Karpas-422 (cell line): ENCODE measurements at regions not wholly inside any gene's neighbourhood (a gene's known extent, or its start where the extent isn't known, plus 50 kb on each side); places are given as distances from the start of the nearest gene placed in this dataset.

Experiments
- DNase-seq: peaks from one replicate; pipeline ENCODE4 v3.0.0-alpha.2; 2015
- H2AFZ ChIP-seq: fragments of 200-600 bp; sonication (generic); 2 replicates; pipeline ENCODE4 v1.6.1; 2014; ENCODE audit warnings: antibody characterized with exemption, low read length, mixed read lengths
- H3K27ac ChIP-seq: fragments of 200-600 bp; sonication (generic); 2 replicates; pipeline ENCODE4 v1.5.1; 2014; ENCODE audit warnings: mild to moderate bottlenecking, low read length, moderate library complexity
- H3K27me3 ChIP-seq: fragments of 200-600 bp; sonication (generic); 2 replicates; pipeline ENCODE4 v1.6.1; 2014; ENCODE audit warnings: low read length, mixed read lengths
- H3K36me3 ChIP-seq: fragments of 200-600 bp; sonication (generic); 2 replicates; pipeline ENCODE4 v1.6.1; 2014; ENCODE audit warnings: low read length, mixed read lengths; ENCODE audit not compliant: insufficient read depth
- H3K4me1 ChIP-seq: fragments of 200-600 bp; sonication (generic); 2 replicates; pipeline ENCODE4 v1.6.1; 2014; ENCODE audit warnings: mild to moderate bottlenecking, low read length, mixed read lengths
- H3K4me2 ChIP-seq: fragments of 200-600 bp; sonication (generic); 2 replicates; pipeline ENCODE4 v1.6.1; 2014; ENCODE audit warnings: low read length, low read depth, mild to moderate bottlenecking; ENCODE audit not compliant: poor library complexity, severe bottlenecking
- H3K4me3 ChIP-seq: fragments of 200-600 bp; sonication (generic); 2 replicates; pipeline ENCODE4 v1.5.1; 2014; ENCODE audit warnings: mild to moderate bottlenecking, antibody characterized with exemption, low read length, mixed read lengths
- H3K79me2 ChIP-seq: fragments of 200-600 bp; sonication (generic); 2 replicates; pipeline ENCODE4 v1.6.1; 2014; ENCODE audit warnings: mild to moderate bottlenecking, low read length, mixed read lengths
- H3K9ac ChIP-seq: fragments of 200-600 bp; sonication (generic); 2 replicates; pipeline ENCODE4 v1.6.0; 2014; ENCODE audit warnings: low read length
- H3K9me2 ChIP-seq: fragments of 200-600 bp; sonication (generic), shearing (Covaris generic); replicated peaks from 2 replicates; pipeline ENCODE4 v1.6.0; 2014; ENCODE audit warnings: mild to moderate bottlenecking, low read length, moderate library complexity; ENCODE audit not compliant: insufficient read depth
- H3K9me3 ChIP-seq: fragments of 300-700, 200-600 bp; sonication (generic); 2 replicates; pipeline ENCODE4 v1.6.1; 2014; ENCODE audit warnings: low read length, mixed read lengths
- H4K20me1 ChIP-seq: fragments of 200-600 bp; sonication (generic); 2 replicates; pipeline ENCODE4 v1.6.1; 2014; ENCODE audit warnings: mild to moderate bottlenecking, antibody characterized with exemption, low read length, low read depth; ENCODE audit not compliant: insufficient read depth

- Histone ChIP-seq H3K4me1 (no peaks in the 10 kb centered on the region), H3K9me3 (no peaks in the 10 kb centered on the region), H4K20me1 (no peaks in the 10 kb centered on the region), H3K9ac (no peak overlapping the region), H3K27me3 (no peaks in the 10 kb centered on the region), H3K9me2 (no peaks in the 10 kb centered on the region), H3K27ac (no peak overlapping the region), H3K4me2 (no peak overlapping the region), H3K79me2 (no peaks in the 10 kb centered on the region), H3K36me3 (no peaks in the 10 kb centered on the region), H2AFZ (no peak overlapping the region), H3K4me3 (no peak overlapping the region)
- DNase-seq = no peak
Observed at GRCh38 chr12:111174251-111174960, 194.5 kb downstream of the PHETA1 start.

GRCh38 chr12:111173836-111174235, 195.1 kb downstream of the PHETA1 start:
- no peak overlapping the region for H3K4me3 ChIP-seq
- no peaks in the 10 kb centered on the region for H3K9me3 ChIP-seq
- no peaks in the 10 kb centered on the region for H3K27me3 ChIP-seq
- H3K9ac ChIP-seq = no peak overlapping the region
- no peak overlapping the region for H3K4me2 ChIP-seq
- no peaks in the 10 kb centered on the region for H3K36me3 ChIP-seq
- no peaks in the 10 kb centered on the region for H4K20me1 ChIP-seq
- DNase-seq = no peak
- H3K4me1 ChIP-seq = no peaks in the 10 kb centered on the region
- H3K9me2 ChIP-seq = no peaks in the 10 kb centered on the region
- no peaks in the 10 kb centered on the region for H3K79me2 ChIP-seq
- no peak overlapping the region for H2AFZ ChIP-seq
- H3K27ac ChIP-seq = no peak overlapping the region

DNA sequence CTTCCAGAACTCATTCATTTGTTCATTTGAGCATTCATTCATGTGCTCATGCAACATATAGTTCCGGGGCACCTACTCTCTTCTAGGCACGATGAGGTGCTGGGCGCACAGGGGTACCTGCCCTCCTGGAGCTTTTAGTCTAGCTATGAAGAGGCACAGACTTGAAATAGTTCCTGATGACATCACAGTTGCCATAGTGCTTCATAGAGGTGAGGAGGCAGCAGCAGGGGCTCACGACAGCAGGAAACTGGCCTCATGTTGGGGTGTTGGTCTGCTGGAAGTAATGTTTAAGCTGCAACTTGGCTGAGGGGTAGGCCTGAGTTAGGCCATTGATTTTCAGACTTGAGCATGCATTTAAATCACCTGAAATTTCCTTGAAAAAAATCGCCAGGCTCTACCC, 195.5 kb downstream of the PHETA1 start:
- Histone ChIP-seq H3K4me2 (no peak overlapping the region), H3K9me2 (no peaks in the 10 kb centered on the region), H3K9ac (no peak overlapping the region), H3K4me1 (no peaks in the 10 kb centered on the region), H3K4me3 (no peak overlapping the region), H3K36me3 (no peaks in the 10 kb centered on the region), H2AFZ (no peak overlapping the region), H3K27me3 (no peaks in the 10 kb centered on the region), H3K9me3 (no peaks in the 10 kb centered on the region), H3K79me2 (no peaks in the 10 kb centered on the region), H3K27ac (no peak overlapping the region), H4K20me1 (no peaks in the 10 kb centered on the region)
- no peak for DNase-seq

GRCh38 chr12:111172786-111173185, 196.1 kb downstream of the PHETA1 start:
- Histone ChIP-seq H3K36me3 (no peaks in the 10 kb centered on the region), H3K9me3 (no peaks in the 10 kb centered on the region)
- DNase-seq = no peak

GRCh38 chr12:111171832-111172231, 197.1 kb downstream of the PHETA1 start:
- no peaks in the 10 kb centered on the region for H3K36me3 ChIP-seq
- no peak overlapping the region for H3K27ac ChIP-seq
- no peak for DNase-seq
- H3K4me3 ChIP-seq = no peak overlapping the region
- H3K4me1 ChIP-seq = no peaks in the 10 kb centered on the region
- no peak overlapping the region for H3K9ac ChIP-seq
- no peaks in the 10 kb centered on the region for H3K9me3 ChIP-seq
- no peaks in the 10 kb centered on the region for H4K20me1 ChIP-seq
- H3K9me2 ChIP-seq = no peaks in the 10 kb centered on the region
- H3K4me2 ChIP-seq = no peak overlapping the region
- no peaks in the 10 kb centered on the region for H3K79me2 ChIP-seq
- no peak overlapping the region for H2AFZ ChIP-seq
- H3K27me3 ChIP-seq = no peaks in the 10 kb centered on the region

More at GRCh38 chr12:111172786-111173185, 196.1 kb downstream of the PHETA1 start:
- no peaks in the 10 kb centered on the region for H3K79me2 ChIP-seq
- H4K20me1 ChIP-seq = no peaks in the 10 kb centered on the region
- no peak overlapping the region for H3K4me2 ChIP-seq
- H3K4me1 ChIP-seq = no peaks in the 10 kb centered on the region
- H2AFZ ChIP-seq = no peak overlapping the region
- H3K9ac ChIP-seq = no peak overlapping the region
- H3K27ac ChIP-seq = no peak overlapping the region
- H3K4me3 ChIP-seq = no peak overlapping the region
- H3K27me3 ChIP-seq = no peaks in the 10 kb centered on the region
- no peaks in the 10 kb centered on the region for H3K9me2 ChIP-seq

- Histone ChIP-seq H3K9me2 (no peaks in the 10 kb centered on the region), H4K20me1 (no peaks in the 10 kb centered on the region), H3K4me3 (no peak overlapping the region), H3K79me2 (no peaks in the 10 kb centered on the region), H3K27me3 (no peaks in the 10 kb centered on the region), H3K36me3 (no peaks in the 10 kb centered on the region), H3K27ac (no peak overlapping the region), H3K4me2 (no peak overlapping the region), H3K9me3 (no peaks in the 10 kb centered on the region), H2AFZ (no peak overlapping the region), H3K9ac (no peak overlapping the region), H3K4me1 (no peaks in the 10 kb centered on the region)
- DNase-seq = no peak
Observed at GRCh38 chr12:111171345-111171744, 197.6 kb downstream of the PHETA1 start.

DNA sequence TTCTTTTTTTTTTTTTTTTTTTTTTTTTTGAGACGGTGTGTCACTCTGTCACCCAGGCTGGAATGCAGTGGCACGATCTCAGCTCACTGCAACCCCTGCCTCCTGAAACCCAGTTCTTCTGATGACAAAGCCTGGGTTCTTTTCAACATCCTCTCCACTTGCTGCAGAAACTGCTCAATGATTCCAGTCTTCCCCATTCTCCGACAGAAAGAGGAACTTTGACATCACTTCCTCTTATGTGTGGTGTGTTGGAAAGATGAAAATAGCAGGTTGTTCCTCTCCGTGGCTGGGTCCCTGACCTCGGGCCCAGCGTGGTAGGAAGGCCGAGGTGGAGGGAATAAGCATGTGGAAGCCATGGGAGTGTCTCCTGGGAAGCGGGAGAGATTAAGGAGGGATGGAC, 198.4 kb downstream of the PHETA1 start:
- peak; percentile 51 for DNase-seq
- Histone ChIP-seq H3K27ac (no peak overlapping the region), H2AFZ (no peak overlapping the region), H3K4me3 (no peak overlapping the region), H3K4me2 (no peak overlapping the region), H3K9me3 (no peaks in the 10 kb centered on the region), H3K27me3 (no peaks in the 10 kb centered on the region), H3K4me1 (no peaks in the 10 kb centered on the region), H3K79me2 (no peaks in the 10 kb centered on the region), H3K36me3 (no peaks in the 10 kb centered on the region), H3K9ac (no peak overlapping the region), H3K9me2 (no peaks in the 10 kb centered on the region), H4K20me1 (no peaks in the 10 kb centered on the region)

DNA sequence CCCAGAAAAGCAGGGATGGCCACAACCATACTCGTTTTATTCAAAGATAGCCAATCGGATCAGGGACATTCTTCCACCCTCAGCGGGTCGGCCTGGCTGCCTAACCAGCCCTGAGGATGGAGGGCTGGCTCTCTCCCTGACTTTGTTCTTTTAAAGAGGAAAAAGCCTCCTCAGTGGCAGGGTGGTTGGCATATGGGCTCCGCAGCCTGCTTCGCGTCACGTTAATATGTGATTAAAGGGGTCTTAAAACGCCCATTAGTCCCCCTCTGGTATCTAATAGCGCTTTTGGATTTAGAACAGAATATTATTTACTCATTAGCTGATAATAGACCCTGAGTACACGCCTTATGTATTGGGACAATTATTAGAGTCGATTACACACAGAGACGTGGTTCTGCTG, 199.4 kb downstream of the PHETA1 start:
- no peak for DNase-seq

More for the DNA sequence above, 199.4 kb downstream of the PHETA1 start:
- Histone ChIP-seq H3K9ac (no peak overlapping the region), H3K27ac (no peak overlapping the region), H3K4me1 (no peaks in the 10 kb centered on the region), H3K9me3 (no peaks in the 10 kb centered on the region), H3K79me2 (no peaks in the 10 kb centered on the region), H3K9me2 (no peaks in the 10 kb centered on the region), H4K20me1 (no peaks in the 10 kb centered on the region), H3K27me3 (no peaks in the 10 kb centered on the region), H3K36me3 (no peaks in the 10 kb centered on the region), H3K4me3 (no peak overlapping the region), H3K4me2 (no peak overlapping the region), H2AFZ (no peak overlapping the region)
